ENCODE measurements at regions not wholly inside any gene's neighbourhood (a gene's known extent, or its start where the extent isn't known, plus 50 kb on each side); places are given as distances from the start of the nearest gene placed in this dataset.

DNA sequence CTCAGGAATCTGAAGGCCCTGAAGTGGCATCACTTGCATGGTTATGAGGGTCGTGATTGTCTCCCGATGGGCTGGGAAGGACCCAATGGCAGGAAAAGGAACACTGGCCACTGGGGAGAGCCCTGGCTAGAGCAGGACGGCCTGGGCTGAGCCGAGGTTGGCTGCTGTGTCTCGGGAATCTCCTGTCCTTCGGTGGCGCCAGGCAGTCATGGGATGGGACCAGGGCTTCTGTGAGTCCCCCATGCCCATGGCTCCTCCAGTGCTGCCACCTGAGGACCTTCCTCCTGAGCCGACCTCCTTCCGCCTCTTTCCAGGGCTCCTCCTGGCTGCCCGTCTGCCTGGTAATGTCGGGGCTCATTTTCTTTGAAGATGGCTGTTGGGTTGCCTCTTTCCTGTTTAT, 1394.0 kb downstream of the BRD1 start:
- H3K4me3 ChIP-seq, result no peak overlapping the region
- H3K4me1 ChIP-seq, result no peaks in the 10 kb centered on the region
- no peaks in the 10 kb centered on the region for H3K9me3 ChIP-seq
- DNase-seq, result no peak
- 73 to 88% (median 79%) methylated on average over 11 of the region's 11 CpGs for WGBS, 3 donors
- no peaks in the 10 kb centered on the region for H3K36me3 ChIP-seq (ENCODE audit: insufficient read depth in 1 of 2, low read depth in 1 of 2)
- intact Hi-C loops (cut with DNase I), result no loop called here
- H3K27ac ChIP-seq, result no peak overlapping the region
- TF ChIP-seq, protein P1, sequence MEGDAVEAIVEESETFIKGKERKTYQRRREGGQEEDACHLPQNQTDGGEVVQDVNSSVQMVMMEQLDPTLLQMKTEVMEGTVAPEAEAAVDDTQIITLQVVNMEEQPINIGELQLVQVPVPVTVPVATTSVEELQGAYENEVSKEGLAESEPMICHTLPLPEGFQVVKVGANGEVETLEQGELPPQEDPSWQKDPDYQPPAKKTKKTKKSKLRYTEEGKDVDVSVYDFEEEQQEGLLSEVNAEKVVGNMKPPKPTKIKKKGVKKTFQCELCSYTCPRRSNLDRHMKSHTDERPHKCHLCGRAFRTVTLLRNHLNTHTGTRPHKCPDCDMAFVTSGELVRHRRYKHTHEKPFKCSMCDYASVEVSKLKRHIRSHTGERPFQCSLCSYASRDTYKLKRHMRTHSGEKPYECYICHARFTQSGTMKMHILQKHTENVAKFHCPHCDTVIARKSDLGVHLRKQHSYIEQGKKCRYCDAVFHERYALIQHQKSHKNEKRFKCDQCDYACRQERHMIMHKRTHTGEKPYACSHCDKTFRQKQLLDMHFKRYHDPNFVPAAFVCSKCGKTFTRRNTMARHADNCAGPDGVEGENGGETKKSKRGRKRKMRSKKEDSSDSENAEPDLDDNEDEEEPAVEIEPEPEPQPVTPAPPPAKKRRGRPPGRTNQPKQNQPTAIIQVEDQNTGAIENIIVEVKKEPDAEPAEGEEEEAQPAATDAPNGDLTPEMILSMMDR (IDR thresholded peaks at IDR 0.05), result no peak
- no peaks in the 10 kb centered on the region for H3K27me3 ChIP-seq (ENCODE audit: insufficient read depth in 3 of 3, low read length in 2 of 3)
- no peak for ATAC-seq

DNA sequence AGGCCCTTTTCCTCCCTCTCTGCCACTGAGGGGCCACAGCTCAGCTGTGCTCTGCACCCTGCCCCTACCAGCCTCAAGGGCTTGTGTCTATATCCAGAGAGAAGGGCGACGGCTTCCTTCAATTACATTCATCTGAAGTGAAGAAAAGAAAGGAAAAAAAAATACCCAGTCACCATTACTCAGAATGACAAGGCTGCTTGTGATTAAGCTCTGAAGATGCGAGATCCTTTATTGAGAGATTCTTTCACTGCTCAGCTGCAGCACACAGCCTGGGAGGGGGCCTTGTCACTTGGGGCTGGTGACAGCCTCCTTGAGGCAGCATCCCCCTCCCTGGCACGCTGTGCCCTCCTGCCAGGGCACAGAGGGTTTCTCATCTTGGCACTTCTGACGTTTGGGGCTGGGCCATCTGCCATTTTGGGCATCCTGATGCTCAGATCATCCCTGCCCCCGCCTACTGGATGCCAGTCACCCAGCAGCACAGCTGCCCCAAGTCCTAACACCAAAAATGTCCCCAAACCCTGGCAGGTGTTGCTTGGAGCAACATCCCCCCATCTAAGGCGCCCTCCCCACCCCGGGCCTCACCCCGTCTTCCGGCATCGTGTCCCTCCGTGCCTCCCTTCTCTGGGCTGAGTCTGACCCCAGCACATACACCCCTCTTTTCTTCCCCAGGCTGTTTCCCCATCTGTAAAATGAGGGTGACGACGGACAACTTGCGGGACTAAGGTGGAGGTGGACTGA, 1394.7 kb downstream of the BRD1 start:
- intact Hi-C loops (cut with DNase I), result no loop called here
- no peak overlapping the region for H3K27ac ChIP-seq
- no peaks in the 10 kb centered on the region for H3K27me3 ChIP-seq (ENCODE audit: insufficient read depth in 3 of 3, low read length in 2 of 3)
- H3K4me1 ChIP-seq, result no peaks in the 10 kb centered on the region
- H3K9me3 ChIP-seq, result no peaks in the 10 kb centered on the region
- 71 to 80% (median 71%) methylated on average over 15 of the region's 15 CpGs for WGBS, 3 donors
- H3K36me3 ChIP-seq (ENCODE audit: insufficient read depth in 1 of 2, low read depth in 1 of 2), result no peaks in the 10 kb centered on the region
- TF ChIP-seq, protein P1 (IDR thresholded peaks at IDR 0.05), result no peak
- no peak for DNase-seq
- no peak for ATAC-seq
- H3K4me3 ChIP-seq, result no peak overlapping the region

DNA sequence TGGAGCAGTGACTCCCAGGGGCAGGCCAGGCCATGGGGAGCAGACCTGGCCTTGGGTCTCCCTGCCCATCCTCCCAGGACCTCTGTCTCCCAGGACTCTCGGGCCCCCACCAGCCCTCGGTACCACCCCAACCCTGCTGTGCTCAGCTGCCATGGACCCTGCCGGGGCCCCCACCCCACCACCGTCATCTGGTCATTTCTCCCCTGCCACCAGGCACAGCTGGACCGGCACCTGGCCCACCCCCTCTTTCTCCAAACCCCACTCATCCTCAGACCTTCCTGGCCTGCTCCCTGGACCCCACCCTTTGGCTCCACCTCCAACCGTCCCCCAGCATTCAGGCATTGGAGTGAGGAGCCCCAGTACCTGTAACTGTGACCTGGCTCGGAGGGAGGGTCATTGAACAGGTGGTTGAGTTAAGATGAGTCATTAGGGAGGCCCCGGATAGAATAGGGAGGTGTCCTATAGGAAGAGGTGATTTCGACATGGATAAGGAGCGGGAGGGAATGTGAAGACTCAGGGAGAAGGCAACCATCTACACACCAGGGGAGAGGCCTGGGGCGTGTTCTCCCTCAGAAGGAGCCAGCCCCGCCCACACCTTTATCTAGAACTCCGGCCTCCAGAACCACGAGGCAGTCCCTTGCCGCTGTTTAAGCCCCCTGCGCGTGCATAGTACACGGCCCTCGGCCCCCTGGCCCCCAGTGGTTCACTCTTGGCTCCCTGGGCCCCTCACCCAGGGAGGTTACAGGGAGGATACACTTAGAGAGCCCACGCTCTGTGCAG, 1395.9 kb downstream of the BRD1 start:
- no peak overlapping the region for H3K27ac ChIP-seq
- H3K4me1 ChIP-seq, result no peaks in the 10 kb centered on the region
- ATAC-seq (no peak), DNase-seq (no peak)
- intact Hi-C loops (cut with DNase I), result no loop called here
- peaks cover 0 to 2% (median 0%) of the 10 kb centered on the region in 3 donors for H3K27me3 ChIP-seq (ENCODE audit: insufficient read depth in 3 of 3, low read length in 2 of 3)
- no peaks in the 10 kb centered on the region for H3K9me3 ChIP-seq
- no peaks in the 10 kb centered on the region for H3K36me3 ChIP-seq (ENCODE audit: insufficient read depth in 1 of 2, low read depth in 1 of 2)
- TF ChIP-seq, protein P1 (IDR thresholded peaks at IDR 0.05), result no peak
- WGBS, 3 donors, result 83 to 84% (median 83%) methylated on average over 18 to 20 of the region's 20 CpGs
- no peak overlapping the region for H3K4me3 ChIP-seq

DNA sequence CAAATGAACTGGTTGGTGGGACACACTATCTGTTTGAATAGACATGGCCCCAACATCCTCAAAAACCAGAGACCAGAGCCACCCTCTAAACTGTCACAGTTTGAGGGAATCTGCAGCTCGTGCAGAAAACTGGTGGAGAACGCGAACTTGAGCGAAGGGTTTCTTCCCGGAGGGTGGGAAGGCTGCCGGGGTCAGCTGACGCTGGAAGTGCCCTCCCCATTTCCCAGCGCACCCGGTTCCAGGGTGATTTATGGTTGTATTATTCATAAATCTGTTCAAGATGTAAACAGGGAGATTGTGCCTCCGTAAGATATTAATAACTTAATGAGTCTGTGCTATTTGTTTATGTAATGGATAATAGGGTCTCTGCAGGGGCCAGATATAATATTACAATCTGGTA, 1396.7 kb downstream of the BRD1 start:
- Histone ChIP-seq H3K27ac (no peak overlapping the region), H3K4me3 (no peak overlapping the region), H3K9me3 (no peaks in the 10 kb centered on the region), H3K36me3 (ENCODE audit: insufficient read depth in 1 of 2, low read depth in 1 of 2) (no peaks in the 10 kb centered on the region), H3K4me1 (no peaks in the 10 kb centered on the region), H3K27me3 (ENCODE audit: insufficient read depth in 3 of 3, low read length in 2 of 3) (peaks cover 0 to 2% (median 0%) of the 10 kb centered on the region in 3 donors)
- intact Hi-C loops (cut with DNase I), result no loop called here
- TF ChIP-seq, protein P1 (IDR thresholded peaks at IDR 0.05), result no peak
- ATAC-seq, result no peak
- no peak for DNase-seq
- WGBS, 3 donors, result 54 to 59% (median 56%) methylated on average over 10 of the region's 10 CpGs

Measured in psoas muscle (tissue), 7 donors.